Nephron progenitor cell (in vitro differentiated cells): ENCODE measurements at regions not wholly inside any gene's neighbourhood (a gene's known extent, or its start where the extent isn't known, plus 50 kb on each side); places are given as distances from the start of the nearest gene placed in this dataset.
"Not testable (repeated sequence)": the region's sequence is repeated elsewhere in the genome, so short reads cannot be mapped to it uniquely, and the experiment has no call there.

ENCODE experiments used
- DNase-seq: peaks from one replicate; pipeline ENCODE4 v3.0.0; 2021
- H3K27ac Mint-ChIP-seq: 2 replicates; pipeline ENCODE4 v1.8.0; 2021; ENCODE audit warnings: mild to moderate bottlenecking, moderate library complexity, mixed read lengths
- H3K27me3 Mint-ChIP-seq: 2 replicates; pipeline ENCODE4 v1.8.0; 2021; ENCODE audit warnings: mild to moderate bottlenecking, low read depth, mixed read lengths; ENCODE audit not compliant: poor library complexity
- H3K36me3 Mint-ChIP-seq: 2 replicates; pipeline ENCODE4 v1.8.0; 2021; ENCODE audit warnings: low read depth, mixed read lengths
- H3K4me1 Mint-ChIP-seq: 2 replicates; pipeline ENCODE4 v1.8.0; 2021; ENCODE audit warnings: mixed read lengths
- H3K4me3 Mint-ChIP-seq: 2 replicates; pipeline ENCODE4 v1.8.0; 2021; ENCODE audit warnings: mild to moderate bottlenecking, moderate library complexity, mixed read lengths
- H3K9me3 Mint-ChIP-seq: 2 replicates; pipeline ENCODE4 v1.8.0; 2021; ENCODE audit warnings: mild to moderate bottlenecking, moderate library complexity, mixed read lengths
- TF ChIP-seq, protein P1 (sequence below): fragments of 200-600 bp; sonication (generic); IDR thresholded peaks from 2 replicates; pipeline ENCODE4 v1.5.0; 2021; ENCODE audit warnings: antibody characterized with exemption

DNA sequence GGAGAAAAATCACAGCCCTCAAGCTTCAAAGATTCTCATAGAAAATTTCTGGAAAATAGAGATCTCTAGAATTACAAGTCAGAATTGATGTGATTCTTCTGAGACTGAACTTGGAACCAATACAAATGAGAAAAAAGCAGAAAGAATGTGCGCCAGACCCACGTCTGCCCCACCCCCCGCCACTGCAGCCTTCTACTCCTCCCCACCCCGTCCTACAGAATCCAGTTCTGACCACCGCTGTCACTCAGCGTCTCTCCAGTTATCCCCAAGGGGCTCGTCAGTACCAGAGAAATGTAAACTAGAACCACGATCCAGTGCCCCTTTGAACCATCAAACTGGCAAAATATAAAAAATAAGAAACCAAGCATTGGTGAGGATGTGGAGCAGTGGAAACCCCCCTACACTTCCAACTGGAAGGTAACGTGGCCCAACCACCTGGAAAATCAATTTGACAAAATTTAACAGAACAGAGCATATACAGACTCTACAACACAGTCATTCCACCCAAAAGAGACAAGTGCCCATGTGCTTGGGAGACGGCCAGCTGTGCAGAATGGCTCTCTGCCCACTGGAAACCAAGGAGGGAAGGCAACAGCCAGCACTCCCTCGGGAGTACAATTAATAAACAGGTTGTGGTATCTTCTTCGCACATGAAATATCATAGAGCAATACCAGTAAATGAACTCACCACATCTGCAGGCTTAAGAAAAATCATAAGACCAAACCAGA lies 397.9 kb downstream of the TNS3 start:
- peaks cover 22% of the 10 kb centered on the region for H3K4me1 Mint-ChIP-seq
- H3K36me3 Mint-ChIP-seq = no peaks in the 10 kb centered on the region
- TF ChIP-seq, protein P1, sequence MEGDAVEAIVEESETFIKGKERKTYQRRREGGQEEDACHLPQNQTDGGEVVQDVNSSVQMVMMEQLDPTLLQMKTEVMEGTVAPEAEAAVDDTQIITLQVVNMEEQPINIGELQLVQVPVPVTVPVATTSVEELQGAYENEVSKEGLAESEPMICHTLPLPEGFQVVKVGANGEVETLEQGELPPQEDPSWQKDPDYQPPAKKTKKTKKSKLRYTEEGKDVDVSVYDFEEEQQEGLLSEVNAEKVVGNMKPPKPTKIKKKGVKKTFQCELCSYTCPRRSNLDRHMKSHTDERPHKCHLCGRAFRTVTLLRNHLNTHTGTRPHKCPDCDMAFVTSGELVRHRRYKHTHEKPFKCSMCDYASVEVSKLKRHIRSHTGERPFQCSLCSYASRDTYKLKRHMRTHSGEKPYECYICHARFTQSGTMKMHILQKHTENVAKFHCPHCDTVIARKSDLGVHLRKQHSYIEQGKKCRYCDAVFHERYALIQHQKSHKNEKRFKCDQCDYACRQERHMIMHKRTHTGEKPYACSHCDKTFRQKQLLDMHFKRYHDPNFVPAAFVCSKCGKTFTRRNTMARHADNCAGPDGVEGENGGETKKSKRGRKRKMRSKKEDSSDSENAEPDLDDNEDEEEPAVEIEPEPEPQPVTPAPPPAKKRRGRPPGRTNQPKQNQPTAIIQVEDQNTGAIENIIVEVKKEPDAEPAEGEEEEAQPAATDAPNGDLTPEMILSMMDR = no peak
- H3K27ac Mint-ChIP-seq = no peak overlapping the region
- no peak for DNase-seq
- H3K27me3 Mint-ChIP-seq = peaks cover 12% of the 10 kb centered on the region
- no peak overlapping the region for H3K4me3 Mint-ChIP-seq
- H3K9me3 Mint-ChIP-seq = no peaks in the 10 kb centered on the region

DNA sequence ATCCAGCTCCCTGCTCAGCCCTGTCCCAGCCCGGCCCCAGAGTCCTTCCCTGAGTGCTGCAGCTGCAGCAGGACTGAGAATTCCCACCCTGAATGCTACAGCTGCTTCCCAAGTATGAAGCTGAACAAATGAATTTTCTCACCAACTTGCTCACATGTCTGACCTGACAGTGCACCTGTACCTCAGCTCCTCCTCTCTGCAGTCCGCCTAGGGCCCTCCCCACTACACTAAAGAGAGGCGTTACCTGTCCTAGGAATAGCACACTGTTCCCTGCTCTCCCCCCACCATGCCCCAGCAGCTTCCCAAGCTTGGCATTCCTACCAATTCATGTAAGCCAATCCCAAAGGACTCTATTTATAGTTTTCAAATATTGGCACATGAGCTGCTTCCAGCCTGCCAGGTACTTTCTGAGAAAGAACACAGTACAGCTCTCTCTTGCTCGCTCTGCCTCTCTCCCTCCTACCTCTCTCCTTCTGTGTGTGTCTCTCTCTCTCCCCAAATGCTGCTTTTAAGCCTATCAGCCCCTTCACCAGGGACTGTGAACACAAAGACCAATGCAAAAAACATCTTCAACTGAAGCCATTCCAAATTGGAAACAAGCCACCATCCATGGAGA lies 400.1 kb downstream of the TNS3 start:
- Mint-ChIP-seq H3K27ac (peak overlapping the region; percentile 25), H3K36me3 (peaks cover 8% of the 10 kb centered on the region), H3K4me1 (peaks cover 28% of the 10 kb centered on the region), H3K4me3 (no peak overlapping the region), H3K9me3 (peaks cover 12% of the 10 kb centered on the region), H3K27me3 (peaks cover 17% of the 10 kb centered on the region)
- TF ChIP-seq, protein P1 = no peak
- no peak for DNase-seq

DNA sequence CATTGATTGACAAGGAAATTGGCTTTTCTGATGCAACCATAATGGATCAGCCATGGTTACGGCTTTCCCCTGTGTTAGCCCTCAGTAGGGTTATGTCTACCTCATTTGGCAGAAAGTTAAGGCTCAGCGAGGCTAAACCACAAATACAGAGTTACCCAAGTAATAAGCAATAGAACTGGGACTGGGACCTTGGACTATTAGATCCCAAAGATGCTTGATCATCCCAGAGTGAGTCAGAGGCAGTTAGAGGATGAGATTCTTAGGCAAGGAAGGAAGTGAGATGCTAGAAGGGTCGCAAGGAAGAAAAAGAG lies 401.4 kb downstream of the TNS3 start:
- no peak overlapping the region for H3K4me3 Mint-ChIP-seq

GRCh38 chr7:47179812-47180515 lies 401.9 kb downstream of the TNS3 start:
- no peak overlapping the region for H3K27ac Mint-ChIP-seq
- peaks cover 28% of the 10 kb centered on the region for H3K4me1 Mint-ChIP-seq
- DNase-seq = peak; percentile 67
- peaks cover 19% of the 10 kb centered on the region for H3K27me3 Mint-ChIP-seq
- H3K9me3 Mint-ChIP-seq = peaks cover 28% of the 10 kb centered on the region
- peaks cover 17% of the 10 kb centered on the region for H3K36me3 Mint-ChIP-seq
- TF ChIP-seq, protein P1 = peak; percentile 83
- peak overlapping the region; percentile 8 for H3K4me3 Mint-ChIP-seq

More for the DNA sequence above, 401.4 kb downstream of the TNS3 start:
- Mint-ChIP-seq H3K4me1 (peaks cover 28% of the 10 kb centered on the region), H3K27me3 (peaks cover 17% of the 10 kb centered on the region), H3K36me3 (peaks cover 17% of the 10 kb centered on the region), H3K27ac (no peak overlapping the region), H3K9me3 (peaks cover 26% of the 10 kb centered on the region)
- TF ChIP-seq, protein P1 = no peak
- no peak for DNase-seq

DNA sequence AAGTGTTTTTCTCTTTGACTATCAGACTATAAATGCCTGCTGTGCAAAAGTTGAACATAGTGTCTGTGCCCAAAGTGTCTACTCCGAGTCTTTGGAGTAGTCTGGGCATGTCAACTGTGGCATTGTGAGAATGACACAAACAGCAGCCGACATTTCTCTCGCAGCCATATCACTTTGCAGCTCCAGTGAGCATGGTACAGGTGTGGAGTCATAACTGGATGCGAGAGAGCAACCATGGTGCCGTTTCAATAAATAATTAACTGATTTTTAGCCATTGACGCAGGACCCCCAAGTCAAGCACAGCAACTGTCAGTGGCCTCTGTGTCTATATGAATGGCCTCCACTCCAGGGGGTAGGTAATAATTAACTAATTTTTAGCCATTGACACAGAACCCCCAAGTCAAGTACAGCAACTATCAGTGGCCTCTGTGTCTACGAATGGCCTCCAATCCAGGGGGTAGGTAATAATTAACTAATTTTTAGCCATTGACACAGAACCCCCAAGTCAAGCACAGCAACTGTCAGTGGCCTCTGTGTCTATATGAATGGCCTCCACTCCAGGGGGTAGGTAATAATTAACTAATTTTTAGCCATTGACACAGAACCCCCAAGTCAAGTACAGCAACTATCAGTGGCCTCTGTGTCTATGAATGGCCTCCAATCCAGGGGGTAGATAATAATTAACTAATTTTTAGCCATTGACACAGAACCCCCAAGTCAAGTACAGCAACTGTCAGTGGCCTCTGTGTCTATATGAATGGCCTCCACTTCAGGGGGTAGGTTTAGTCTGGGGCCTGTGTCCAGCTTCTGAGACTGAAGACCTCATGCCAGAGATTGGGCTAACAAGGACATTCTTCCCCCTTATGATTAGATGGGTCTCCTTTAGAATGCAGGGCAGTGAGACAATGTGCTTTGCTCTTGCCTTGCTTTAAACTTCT lies 409.0 kb downstream of the TNS3 start:
- DNase-seq, H3K27ac Mint-ChIP-seq, H3K4me3 Mint-ChIP-seq, H3K4me1 Mint-ChIP-seq: not testable (repeated sequence)
- peaks cover 16% of the 10 kb centered on the region for H3K36me3 Mint-ChIP-seq
- H3K9me3 Mint-ChIP-seq = peaks cover 27% of the 10 kb centered on the region
- H3K27me3 Mint-ChIP-seq = peaks cover 19% of the 10 kb centered on the region
